Activated CD4-positive, alpha-beta T cell treated with anti-CD3 and anti-CD28 coated beads, Interleukin-2, amount 50 U/mL, for 16 hours (primary cell): ENCODE measurements at regions not wholly inside any gene's neighbourhood (a gene's known extent, or its start where the extent isn't known, plus 50 kb on each side); places are given as distances from the start of the nearest gene placed in this dataset.

ENCODE experiments used
- DNase-seq: peaks from one replicate; pipeline ENCODE4 v3.0.0-alpha.2; 2020

DNA sequence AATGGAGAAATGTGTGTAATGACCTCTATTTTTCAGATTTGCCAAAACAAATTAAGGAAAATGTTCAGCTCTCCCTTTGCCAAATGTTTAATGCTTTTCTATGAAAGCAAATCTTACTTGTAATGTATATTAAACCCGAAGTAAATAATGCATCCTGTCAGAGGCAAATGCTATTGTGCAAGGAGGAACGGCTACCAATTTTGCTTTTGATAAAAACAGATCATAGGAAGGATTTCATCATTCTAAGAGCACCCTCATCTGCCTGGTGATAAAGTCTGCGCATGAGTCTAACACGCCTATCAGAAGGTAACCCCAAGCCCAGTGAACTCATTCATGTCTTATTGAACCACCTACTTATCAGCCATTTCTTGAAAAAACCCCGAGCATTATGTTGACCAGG, 412.4 kb upstream of the MKI67 start:
- no peak for DNase-seq

- DNase-seq = no peak
Observed at GRCh38 chr10:128539510-128540127, 413.4 kb upstream of the MKI67 start.

DNA sequence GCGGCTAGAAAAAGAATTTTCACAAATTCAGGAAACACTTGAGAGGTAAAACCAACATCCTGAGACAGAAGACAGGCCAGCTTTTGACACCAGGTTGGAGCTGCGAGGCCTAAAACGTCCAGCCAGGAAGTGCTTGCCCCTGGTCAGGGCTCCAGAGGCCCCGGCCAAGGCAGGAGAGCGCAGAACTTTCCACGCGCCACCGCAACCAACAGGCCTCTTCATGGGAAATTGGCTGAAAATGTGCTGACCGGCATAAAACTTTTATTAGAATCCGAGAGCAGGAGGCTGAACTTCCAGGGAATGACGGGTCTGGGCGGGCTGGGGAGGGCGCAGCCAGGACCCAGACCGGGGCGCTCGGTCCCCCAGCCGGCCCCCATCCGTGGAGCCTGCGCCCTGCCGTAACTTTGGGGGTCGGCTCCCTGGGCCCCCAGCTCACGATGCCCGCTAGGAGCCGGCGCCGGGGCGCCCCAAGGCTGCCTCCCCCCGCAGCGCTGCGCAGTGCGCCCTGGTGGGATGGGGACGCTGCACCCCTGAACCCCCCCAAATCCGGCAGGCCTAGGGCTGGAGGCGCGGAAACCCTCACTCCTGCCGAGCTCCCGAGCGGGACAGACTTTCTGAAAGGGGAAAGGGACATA, 414.0 kb upstream of the MKI67 start:
- no peak for DNase-seq

DNA sequence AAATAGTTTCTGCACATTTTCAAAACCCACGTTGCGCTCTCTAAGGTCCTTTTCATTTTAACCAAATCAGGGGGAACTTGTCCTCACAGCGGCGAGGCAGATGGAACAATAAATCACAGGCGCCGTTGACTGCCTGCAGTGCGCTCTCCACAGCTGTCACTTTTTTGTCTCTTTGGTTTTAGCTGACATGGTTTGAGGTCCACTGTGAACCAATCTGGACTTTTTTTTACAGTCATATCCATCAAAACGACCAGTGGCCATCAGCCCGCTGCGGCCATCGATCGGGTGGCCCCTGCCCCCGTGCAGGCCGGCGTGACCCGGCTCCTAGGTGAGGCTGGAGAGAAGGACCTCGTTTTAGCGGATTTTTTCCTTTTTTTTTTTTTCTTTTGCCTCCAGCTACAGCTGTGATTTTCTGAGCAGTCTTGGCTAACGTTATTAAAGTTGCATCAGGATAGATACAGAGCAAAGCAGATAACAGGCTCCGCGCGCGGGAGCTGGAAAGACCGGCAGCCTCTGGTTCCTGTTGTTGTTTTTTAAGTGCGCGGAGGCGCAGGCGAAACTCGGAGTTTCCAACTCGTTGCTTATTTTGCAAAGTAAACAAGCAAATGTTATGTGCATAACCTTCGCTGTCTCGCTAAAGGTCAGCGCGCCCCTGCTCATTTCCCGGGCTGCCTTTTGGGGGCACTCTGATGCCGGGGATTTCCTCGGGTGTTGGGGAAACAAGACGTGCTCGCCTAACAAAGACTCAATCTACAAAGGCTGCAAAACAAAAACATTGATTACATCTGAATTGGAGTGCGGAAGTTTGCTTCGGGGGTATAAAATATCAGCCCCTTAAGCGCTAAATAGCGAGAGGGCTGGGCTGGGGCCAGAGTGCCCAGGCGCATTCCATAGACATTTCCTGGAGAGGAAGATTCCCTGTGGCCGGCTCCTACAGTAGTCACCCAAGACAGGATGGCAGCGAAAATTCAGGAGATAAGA, 414.8 kb upstream of the MKI67 start:
- DNase-seq = no peak

- no peak for DNase-seq
Observed at GRCh38 chr10:128541926-128542475, 415.8 kb upstream of the MKI67 start.

DNA sequence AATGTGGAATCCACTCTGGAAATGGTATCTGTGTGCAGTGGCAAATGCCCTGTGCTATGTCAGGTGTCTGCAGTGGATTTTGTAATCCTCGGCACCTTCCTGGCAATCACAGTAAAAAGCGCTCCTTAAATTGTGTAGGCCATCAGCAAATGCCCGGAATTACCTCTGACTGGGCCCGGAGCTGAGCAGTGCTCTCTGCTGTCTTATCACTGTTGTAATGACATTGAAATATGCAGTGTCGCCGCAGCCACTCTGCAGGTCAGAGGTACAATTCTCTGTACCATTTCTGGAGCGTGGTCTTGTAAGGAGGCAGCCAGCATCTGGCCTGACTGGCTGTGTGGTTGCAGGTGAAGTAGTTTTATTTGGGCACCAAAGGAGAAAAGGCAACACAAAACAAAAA, 416.4 kb upstream of the MKI67 start:
- DNase-seq = no peak

GRCh38 chr10:128543151-128543550, 416.9 kb upstream of the MKI67 start:
- DNase-seq = no peak

DNA sequence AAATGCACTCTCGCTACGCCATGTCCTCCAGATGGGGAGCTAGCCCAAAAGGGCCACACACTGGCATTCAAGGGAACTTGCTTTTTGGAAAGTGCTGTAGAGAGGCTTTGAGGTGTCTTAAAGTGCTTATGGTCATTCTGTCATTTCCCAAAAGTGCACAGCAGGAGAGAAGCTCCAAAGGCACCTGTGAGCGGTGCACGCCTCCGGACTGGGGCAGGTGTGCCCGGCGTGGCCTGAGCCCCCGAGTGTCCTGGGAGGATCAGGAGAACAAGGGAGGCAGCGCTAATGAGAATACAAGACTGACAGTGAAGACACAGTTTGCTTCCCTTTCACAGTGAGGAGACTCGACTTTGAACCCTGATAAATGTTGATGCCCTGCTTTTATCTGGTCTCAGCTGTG, 419.0 kb upstream of the MKI67 start:
- no peak for DNase-seq

DNA sequence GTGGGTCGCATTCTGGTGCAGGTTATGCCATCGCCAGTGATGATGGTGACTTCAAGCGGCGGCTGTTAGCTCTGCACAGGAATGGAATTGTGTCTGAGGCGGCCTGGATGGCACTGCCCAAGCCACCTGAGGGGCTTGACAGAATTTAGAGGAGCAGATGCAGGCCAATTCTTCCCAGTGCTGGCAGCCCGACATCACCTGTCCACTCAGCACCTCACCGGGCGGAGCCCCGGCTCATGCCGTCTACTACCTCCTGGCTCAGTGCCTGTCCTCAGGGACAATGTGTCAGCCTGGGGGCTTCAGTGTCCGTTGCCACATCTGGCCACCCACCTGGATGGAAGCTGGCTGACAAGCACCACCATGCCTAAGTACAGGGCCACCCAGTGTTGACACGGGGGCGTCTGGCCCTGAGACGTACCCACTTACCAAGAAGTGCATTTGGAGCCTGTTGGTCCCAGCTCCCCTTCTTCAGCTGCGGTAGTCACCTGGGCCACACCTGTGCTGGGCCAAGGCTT, 420.5 kb upstream of the MKI67 start:
- DNase-seq = no peak

GRCh38 chr10:128549101-128549608, 422.9 kb upstream of the MKI67 start:
- no peak for DNase-seq

DNA sequence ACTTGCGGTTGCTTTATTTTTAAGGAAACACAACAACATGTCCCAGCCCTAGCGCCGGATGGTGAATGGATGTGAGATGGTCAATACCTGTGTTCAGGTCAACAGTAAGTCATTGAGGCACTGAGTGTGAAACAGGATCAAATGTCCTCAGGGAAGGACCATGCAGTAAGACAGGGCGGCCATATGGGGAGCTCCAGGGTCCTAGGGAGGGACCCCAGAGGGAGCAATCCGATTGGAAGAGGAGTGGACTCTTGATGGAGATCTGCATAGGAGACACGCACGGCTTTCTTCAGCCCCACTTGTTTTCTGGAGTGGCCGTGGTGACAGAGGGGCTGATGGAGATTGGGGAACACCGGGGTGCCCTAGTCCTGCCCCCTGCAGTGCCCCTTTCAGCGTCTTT, 423.8 kb upstream of the MKI67 start:
- DNase-seq = no peak

- no peak for DNase-seq
Observed at GRCh38 chr10:128551475-128551874, 425.3 kb upstream of the MKI67 start.

DNA sequence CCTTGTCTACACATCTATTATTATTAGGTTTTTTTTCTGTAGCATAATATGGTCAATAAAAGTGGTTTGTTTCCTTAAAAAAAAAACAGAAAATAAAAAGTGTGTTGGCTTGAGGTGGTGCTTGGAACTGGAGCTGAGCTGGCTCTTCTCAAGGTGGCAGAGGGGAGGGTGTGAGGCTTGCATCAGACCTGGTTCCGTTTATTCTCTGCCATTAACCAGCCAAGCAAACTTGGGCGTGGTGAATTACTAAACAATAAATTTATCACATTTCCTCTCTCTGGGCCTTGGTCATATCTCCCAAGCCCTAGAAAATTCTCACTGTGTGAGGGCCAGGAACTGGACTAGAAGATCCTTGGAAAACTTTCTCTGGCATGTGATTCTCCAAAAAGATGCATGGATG, 427.5 kb upstream of the MKI67 start:
- DNase-seq = no peak

DNA sequence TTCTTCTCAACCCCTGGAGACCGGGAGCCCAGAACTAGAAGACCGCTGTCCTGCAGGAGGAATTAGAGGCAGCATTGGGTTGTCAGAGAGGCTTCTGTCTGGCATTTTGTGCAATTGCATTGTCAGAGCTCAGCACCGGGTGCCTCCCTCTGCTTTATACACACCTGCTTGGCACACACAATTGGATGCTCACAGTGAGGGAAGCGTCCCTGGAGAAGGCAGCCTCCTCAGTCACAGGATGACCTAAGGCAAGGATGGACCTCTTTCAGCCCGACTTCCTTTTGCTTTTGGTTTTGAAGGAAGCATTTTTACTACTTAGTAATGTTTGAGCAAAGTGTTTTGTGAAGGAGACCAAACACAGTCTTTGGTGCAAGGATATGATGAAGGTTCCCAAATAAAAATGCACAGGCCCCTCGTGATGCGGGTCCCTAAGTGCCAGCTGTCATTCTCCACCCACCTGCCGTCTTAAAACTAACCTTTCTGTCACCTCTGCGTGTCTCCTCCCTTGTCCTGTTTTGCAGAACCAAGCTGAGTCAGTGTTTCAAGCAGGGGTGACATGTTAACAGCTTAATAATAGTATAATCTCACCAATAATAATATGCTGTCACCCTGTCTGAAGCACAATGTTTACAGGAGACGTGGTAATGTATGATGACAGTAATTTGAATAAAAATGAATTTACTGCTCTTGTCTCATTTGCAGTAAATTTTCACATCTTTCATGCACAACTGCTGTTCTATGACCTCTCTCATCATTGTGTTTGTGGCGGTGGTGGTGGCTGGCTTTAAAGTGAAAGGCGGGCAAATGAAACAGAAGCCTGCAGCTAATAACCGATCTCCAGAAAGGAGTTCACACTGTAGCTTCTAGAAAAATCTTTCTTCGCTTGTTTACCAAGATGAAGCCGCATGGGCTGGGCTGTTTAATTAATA, 430.2 kb upstream of the MKI67 start:
- no peak for DNase-seq

DNA sequence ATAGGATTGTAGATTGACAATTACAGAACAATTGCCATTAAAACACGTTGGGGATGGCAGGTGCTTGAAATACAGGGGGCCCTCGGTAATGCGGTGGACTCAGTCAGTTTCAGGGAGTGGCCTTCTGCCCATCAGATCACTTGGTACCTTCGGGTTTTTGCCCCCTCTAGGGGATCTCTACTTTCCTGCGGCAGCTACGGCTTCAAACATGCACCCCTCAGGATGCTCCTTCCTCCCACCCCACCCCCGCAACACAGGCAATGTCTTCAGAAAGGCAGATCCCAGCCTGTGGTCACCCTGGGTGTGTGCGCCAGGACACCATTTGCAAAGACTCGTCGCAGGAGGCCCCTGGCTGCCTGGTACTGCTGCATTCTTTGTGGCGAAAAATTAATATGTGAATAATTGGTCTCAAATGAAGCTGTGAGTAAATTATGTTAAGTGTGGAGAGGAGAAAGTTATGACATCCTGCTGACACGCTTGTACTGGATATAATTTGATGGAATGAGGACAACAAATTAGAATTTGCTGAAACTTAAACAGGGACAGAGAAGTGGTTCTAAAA, 431.0 kb upstream of the MKI67 start:
- DNase-seq = no peak

GRCh38 chr10:128560406-128560805, 434.2 kb upstream of the MKI67 start:
- DNase-seq = no peak

GRCh38 chr10:128560993-128561392, 434.8 kb upstream of the MKI67 start:
- DNase-seq = no peak

- DNase-seq = no peak
Observed at GRCh38 chr10:128563387-128563786, 437.2 kb upstream of the MKI67 start.

- no peak for DNase-seq
Observed at GRCh38 chr10:128563904-128564303, 437.7 kb upstream of the MKI67 start.

GRCh38 chr10:128566361-128566968, 440.2 kb upstream of the MKI67 start:
- DNase-seq = no peak

GRCh38 chr10:128567551-128567950, 441.3 kb upstream of the MKI67 start:
- DNase-seq = no peak
